ENCODE measurements at regions not wholly inside any gene's neighbourhood (a gene's known extent, or its start where the extent isn't known, plus 50 kb on each side); places are given as distances from the start of the nearest gene placed in this dataset.

DNA sequence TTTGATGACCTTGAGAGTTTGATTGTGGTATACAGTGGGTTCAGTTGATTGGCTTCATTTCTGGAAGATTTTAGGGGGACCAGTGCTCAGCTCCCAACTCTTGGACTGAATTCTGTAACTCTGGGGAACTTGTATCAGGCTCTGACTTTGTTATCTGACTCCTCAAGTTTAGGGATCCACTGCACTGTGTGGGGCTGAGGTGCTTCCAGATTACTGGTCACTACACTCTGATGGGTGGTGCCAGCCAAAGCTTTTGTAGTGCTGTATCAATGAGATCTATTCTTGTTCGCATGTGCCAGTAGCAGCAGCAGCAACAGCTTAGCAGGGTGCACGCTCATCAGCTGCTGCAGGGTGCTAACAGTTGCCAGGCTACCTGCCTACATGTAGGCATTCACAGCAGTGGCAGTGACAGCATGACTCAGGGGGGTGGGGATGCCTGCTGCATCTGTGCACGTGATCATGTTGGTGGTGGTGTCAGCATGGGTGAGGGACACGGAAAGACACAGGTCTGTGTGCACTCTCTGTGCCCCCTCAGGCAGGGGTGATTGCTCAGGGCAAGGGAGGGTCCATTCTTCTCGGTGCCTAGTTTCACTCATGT, 438.8 kb upstream of the SEMA6A start:
- Histone ChIP-seq H3K36me3 (no peaks in the 10 kb centered on the region), H3K27ac (no peak overlapping the region), H3K27me3 (replicated peaks) (no peaks in the 10 kb centered on the region), H3K9me3 (replicated peaks) (no peaks in the 10 kb centered on the region), H3K4me1 (replicated peaks) (no peaks in the 10 kb centered on the region), H3K4me3 (no peak overlapping the region)
- DNase-seq (ENCODE audit: low read depth in 1 of 2, low spot score in 2 of 2) = no peak

- Histone ChIP-seq H3K9me3 (replicated peaks) (no peaks in the 10 kb centered on the region), H3K27me3 (replicated peaks) (no peaks in the 10 kb centered on the region), H3K4me3 (no peak overlapping the region), H3K4me1 (replicated peaks) (no peaks in the 10 kb centered on the region), H3K27ac (no peak overlapping the region), H3K36me3 (no peaks in the 10 kb centered on the region)
- DNase-seq (ENCODE audit: low read depth in 1 of 2, low spot score in 2 of 2) = no peak
Measured at GRCh38 chr5:117010574-117010973, 436.0 kb upstream of the SEMA6A start.

- H3K9me3 ChIP-seq (replicated peaks) = peaks cover 8% of the 10 kb centered on the region; the same call in 1 of the 2 replicates
- no peaks in the 10 kb centered on the region for H3K4me1 ChIP-seq (replicated peaks)
- DNase-seq (ENCODE audit: low read depth in 1 of 2, low spot score in 2 of 2) = no peak
- H3K27ac ChIP-seq = no peak overlapping the region
- no peak overlapping the region for H3K4me3 ChIP-seq
- H3K27me3 ChIP-seq (replicated peaks) = no peaks in the 10 kb centered on the region
- no peaks in the 10 kb centered on the region for H3K36me3 ChIP-seq
Measured at GRCh38 chr5:116998024-116998423, 423.4 kb upstream of the SEMA6A start.

DNA sequence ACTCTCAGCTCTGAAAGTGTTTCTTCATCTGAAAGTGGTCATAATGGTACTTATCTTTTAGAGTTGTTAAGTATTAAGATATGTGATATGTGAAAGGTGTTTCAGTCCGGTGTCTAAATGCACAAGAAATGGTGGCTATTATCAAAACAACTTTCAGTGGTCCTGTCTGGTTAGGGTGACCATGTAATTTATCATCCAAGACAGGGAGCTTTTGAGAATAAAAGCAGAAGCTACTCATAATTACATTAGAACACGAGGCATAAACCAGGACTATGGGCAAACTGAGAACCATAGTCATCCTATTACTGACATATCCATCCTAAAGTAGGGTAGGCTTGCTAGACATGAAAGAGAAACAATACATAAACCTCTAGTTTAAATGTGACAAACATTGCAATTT, 418.1 kb upstream of the SEMA6A start:
- Histone ChIP-seq H3K36me3 (no peaks in the 10 kb centered on the region), H3K4me1 (replicated peaks) (no peaks in the 10 kb centered on the region), H3K9me3 (replicated peaks) (no peaks in the 10 kb centered on the region), H3K27me3 (replicated peaks) (no peaks in the 10 kb centered on the region), H3K27ac (no peak overlapping the region), H3K4me3 (no peak overlapping the region)
- DNase-seq (ENCODE audit: low read depth in 1 of 2, low spot score in 2 of 2) = no peak

DNA sequence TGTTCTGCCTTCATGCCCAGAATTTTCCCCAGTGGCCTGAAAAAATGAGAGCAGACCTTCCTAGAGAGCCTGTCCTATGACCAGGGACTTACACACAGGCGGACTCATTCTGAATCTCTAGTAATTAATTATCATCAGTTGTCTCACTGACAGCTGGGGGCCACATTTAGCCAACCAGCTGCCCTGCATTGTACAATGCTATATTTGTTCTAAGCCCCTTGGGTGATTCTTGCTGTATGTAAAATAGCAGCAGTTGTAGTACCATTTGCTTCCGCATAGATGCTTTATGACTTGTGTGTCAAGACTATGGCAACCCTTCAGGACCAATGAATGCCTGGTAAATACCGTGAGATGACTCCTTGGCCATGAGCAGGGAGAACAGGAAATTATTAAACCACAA, 415.4 kb upstream of the SEMA6A start:
- Histone ChIP-seq H3K27me3 (replicated peaks) (no peaks in the 10 kb centered on the region), H3K4me1 (replicated peaks) (no peaks in the 10 kb centered on the region), H3K9me3 (replicated peaks) (no peaks in the 10 kb centered on the region), H3K36me3 (no peaks in the 10 kb centered on the region), H3K27ac (no peak overlapping the region), H3K4me3 (no peak overlapping the region)
- no peak for DNase-seq (ENCODE audit: low read depth in 1 of 2, low spot score in 2 of 2)

GRCh38 chr5:116982035-116982434, 407.4 kb upstream of the SEMA6A start:
- Histone ChIP-seq H3K27me3 (replicated peaks) (no peaks in the 10 kb centered on the region), H3K4me3 (no peak overlapping the region), H3K27ac (no peak overlapping the region), H3K9me3 (replicated peaks) (no peaks in the 10 kb centered on the region), H3K4me1 (replicated peaks) (no peaks in the 10 kb centered on the region), H3K36me3 (no peaks in the 10 kb centered on the region)
- no peak for DNase-seq (ENCODE audit: low read depth in 1 of 2, low spot score in 2 of 2)

- H3K4me1 ChIP-seq (replicated peaks) = no peaks in the 10 kb centered on the region
- H3K4me3 ChIP-seq = no peak overlapping the region
- DNase-seq (ENCODE audit: low read depth in 1 of 2, low spot score in 2 of 2) = no peak
Measured at GRCh38 chr5:116980581-116980980, 406.0 kb upstream of the SEMA6A start.

DNA sequence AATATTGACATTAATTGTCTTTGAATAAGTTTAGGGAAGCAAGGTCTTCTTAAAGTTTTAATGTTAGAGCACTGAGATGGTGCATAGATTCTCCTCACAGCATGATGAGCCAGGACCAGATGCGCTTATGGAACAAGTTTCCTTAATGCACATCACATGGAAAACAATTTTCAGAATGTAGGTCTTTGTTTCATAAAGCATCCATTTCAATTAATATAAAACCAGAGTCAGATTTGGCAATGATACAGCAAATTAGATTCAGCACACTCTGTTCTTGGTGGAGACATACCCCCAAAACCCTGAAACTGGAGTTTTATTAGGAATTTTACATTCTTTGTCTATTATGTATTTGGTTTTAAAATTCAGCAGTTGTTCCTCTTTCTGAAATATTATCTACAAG, 402.1 kb upstream of the SEMA6A start:
- Histone ChIP-seq H3K27me3 (replicated peaks) (no peaks in the 10 kb centered on the region), H3K4me1 (replicated peaks) (no peaks in the 10 kb centered on the region), H3K9me3 (replicated peaks) (no peaks in the 10 kb centered on the region), H3K4me3 (no peak overlapping the region), H3K27ac (no peak overlapping the region), H3K36me3 (no peaks in the 10 kb centered on the region)
- no peak for DNase-seq (ENCODE audit: low read depth in 1 of 2, low spot score in 2 of 2)

More at GRCh38 chr5:116980581-116980980, 406.0 kb upstream of the SEMA6A start:
- H3K27me3 ChIP-seq (replicated peaks) = no peaks in the 10 kb centered on the region
- no peaks in the 10 kb centered on the region for H3K9me3 ChIP-seq (replicated peaks)
- H3K27ac ChIP-seq = no peak overlapping the region
- H3K36me3 ChIP-seq = no peaks in the 10 kb centered on the region

GRCh38 chr5:116971131-116971530, 396.5 kb upstream of the SEMA6A start:
- Histone ChIP-seq H3K27me3 (replicated peaks) (no peaks in the 10 kb centered on the region), H3K4me3 (no peak overlapping the region), H3K9me3 (replicated peaks) (no peaks in the 10 kb centered on the region), H3K36me3 (no peaks in the 10 kb centered on the region), H3K27ac (no peak overlapping the region), H3K4me1 (replicated peaks) (no peaks in the 10 kb centered on the region)
- no peak for DNase-seq (ENCODE audit: low read depth in 1 of 2, low spot score in 2 of 2)

DNA sequence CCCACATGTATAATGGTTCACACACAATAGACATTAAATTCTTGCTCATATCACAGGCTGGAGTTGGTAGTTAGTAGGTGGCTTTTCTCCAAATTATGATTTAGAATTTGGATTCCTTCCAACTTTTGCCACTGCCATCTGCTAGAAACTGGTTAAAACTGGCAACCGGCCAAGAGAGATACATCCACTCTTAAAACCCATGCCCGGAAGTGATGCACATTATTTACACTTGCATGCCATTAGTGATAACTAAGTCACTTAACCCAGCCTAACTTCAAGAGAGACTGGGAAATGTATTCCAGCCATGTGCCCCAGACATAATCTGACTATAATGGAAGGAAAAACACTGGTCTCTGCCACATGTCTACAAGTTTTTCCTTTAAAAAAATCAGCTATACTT, 395.7 kb upstream of the SEMA6A start:
- Histone ChIP-seq H3K4me3 (no peak overlapping the region), H3K9me3 (replicated peaks) (no peaks in the 10 kb centered on the region), H3K27ac (no peak overlapping the region), H3K4me1 (replicated peaks) (no peaks in the 10 kb centered on the region), H3K27me3 (replicated peaks) (no peaks in the 10 kb centered on the region), H3K36me3 (no peaks in the 10 kb centered on the region)
- DNase-seq (ENCODE audit: low read depth in 1 of 2, low spot score in 2 of 2) = no peak

GRCh38 chr5:116964438-116964837, 389.8 kb upstream of the SEMA6A start:
- no peaks in the 10 kb centered on the region for H3K4me1 ChIP-seq (replicated peaks)
- H3K27me3 ChIP-seq (replicated peaks) = no peaks in the 10 kb centered on the region
- no peak overlapping the region for H3K4me3 ChIP-seq
- no peak overlapping the region for H3K27ac ChIP-seq
- no peak for DNase-seq (ENCODE audit: low read depth in 1 of 2, low spot score in 2 of 2)
- no peaks in the 10 kb centered on the region for H3K9me3 ChIP-seq (replicated peaks)
- no peaks in the 10 kb centered on the region for H3K36me3 ChIP-seq

GRCh38 chr5:116961021-116961420, 386.4 kb upstream of the SEMA6A start:
- Histone ChIP-seq H3K4me1 (replicated peaks) (no peaks in the 10 kb centered on the region), H3K27ac (no peak overlapping the region), H3K27me3 (replicated peaks) (no peaks in the 10 kb centered on the region), H3K36me3 (no peaks in the 10 kb centered on the region), H3K9me3 (replicated peaks) (no peaks in the 10 kb centered on the region), H3K4me3 (no peak overlapping the region)
- no peak for DNase-seq (ENCODE audit: low read depth in 1 of 2, low spot score in 2 of 2)

DNA sequence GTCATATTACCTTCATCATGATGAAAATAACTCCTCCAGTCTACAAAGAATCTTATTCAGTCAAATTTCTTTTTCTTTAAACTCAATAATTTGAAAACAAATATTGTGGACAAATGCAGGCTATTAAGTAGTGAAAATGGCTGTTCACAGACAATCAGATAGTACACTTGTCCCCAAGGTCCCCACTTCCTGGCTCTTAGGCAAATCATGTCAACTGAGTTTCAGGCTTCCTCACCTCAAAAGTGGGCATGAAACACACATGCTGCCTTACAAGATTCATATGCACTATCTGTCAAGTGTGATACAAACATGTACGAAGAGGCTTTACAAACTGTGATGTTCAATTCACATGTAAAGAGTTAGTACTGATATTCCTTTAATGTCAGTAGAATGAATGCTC, 385.2 kb upstream of the SEMA6A start:
- H3K4me3 ChIP-seq = no peak overlapping the region
- no peak for DNase-seq (ENCODE audit: low read depth in 1 of 2, low spot score in 2 of 2)
- H3K27me3 ChIP-seq (replicated peaks) = no peaks in the 10 kb centered on the region
- no peaks in the 10 kb centered on the region for H3K4me1 ChIP-seq (replicated peaks)
- H3K9me3 ChIP-seq (replicated peaks) = no peaks in the 10 kb centered on the region
- H3K27ac ChIP-seq = no peak overlapping the region
- H3K36me3 ChIP-seq = no peaks in the 10 kb centered on the region

DNA sequence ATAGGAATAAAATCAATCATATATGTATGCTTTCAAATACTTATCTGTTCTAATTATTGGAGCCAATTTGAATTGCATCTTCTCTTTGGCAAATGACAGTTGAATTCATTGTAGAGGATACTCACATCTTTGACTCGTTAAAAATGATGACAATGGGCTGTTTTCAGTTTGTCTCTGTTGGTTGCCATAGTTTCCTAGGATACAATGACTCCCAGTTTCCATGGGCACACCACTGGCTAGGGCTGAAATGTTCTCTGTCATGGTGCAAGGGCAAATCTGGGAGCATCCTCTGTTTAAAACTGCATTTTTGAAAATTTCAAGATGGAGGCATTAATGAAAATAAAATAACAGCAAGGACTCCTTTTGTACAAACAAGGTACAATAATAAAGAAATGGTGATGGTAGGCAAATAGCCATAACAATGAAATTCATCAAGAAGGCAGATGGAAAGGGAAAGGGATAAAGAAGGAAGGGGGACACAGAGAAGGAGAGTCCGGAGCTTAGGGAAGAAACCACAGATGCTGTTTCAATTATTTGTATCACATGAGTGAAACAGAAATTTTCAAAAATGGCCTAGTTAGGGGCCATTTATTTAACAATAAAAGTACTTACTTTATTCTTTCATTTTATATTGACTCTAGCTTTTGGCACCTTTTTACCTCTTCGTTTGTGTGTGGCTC, 378.8 kb upstream of the SEMA6A start:
- no peak overlapping the region for H3K27ac ChIP-seq

DNA sequence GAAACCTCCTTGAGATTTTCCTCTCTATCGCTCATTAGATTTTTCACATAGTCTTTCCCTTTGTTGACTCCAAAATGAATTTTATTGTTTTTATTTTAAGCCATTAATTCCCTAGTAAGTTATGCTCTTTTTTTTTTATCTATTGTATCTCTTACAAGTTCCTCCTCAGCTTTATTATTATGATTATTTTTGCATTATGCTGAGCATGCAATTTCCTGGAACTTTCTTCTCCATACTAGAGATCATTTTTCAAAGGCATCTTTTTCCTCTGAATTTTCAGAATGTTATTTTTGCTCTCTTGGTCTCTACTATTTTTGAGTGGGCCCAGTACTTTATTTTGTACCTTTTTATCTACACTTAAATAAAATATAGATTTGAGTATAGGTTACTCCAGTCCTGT, 376.6 kb upstream of the SEMA6A start:
- H3K36me3 ChIP-seq = no peaks in the 10 kb centered on the region
- H3K27me3 ChIP-seq (replicated peaks) = no peaks in the 10 kb centered on the region
- no peaks in the 10 kb centered on the region for H3K4me1 ChIP-seq (replicated peaks)
- peaks cover 6% of the 10 kb centered on the region for H3K9me3 ChIP-seq (replicated peaks)
- no peak overlapping the region for H3K27ac ChIP-seq
- no peak overlapping the region for H3K4me3 ChIP-seq
- no peak for DNase-seq (ENCODE audit: low read depth in 1 of 2, low spot score in 2 of 2)

More for the DNA sequence above, 378.8 kb upstream of the SEMA6A start:
- Histone ChIP-seq H3K4me3 (no peak overlapping the region), H3K27me3 (replicated peaks) (no peaks in the 10 kb centered on the region), H3K4me1 (replicated peaks) (no peaks in the 10 kb centered on the region), H3K36me3 (no peaks in the 10 kb centered on the region), H3K9me3 (replicated peaks) (no peaks in the 10 kb centered on the region)
- DNase-seq (ENCODE audit: low read depth in 1 of 2, low spot score in 2 of 2) = no peak

All from SJSA1 (cell line).